Neural crest cell (in vitro differentiated cells): ENCODE measurements at regions not wholly inside any gene's neighbourhood (a gene's known extent, or its start where the extent isn't known, plus 50 kb on each side); places are given as distances from the start of the nearest gene placed in this dataset.

Source experiments
- DNase-seq: peaks from one replicate; pipeline ENCODE4 v3.0.0; 2021; ENCODE audit warnings: low read depth, mixed read lengths, low spot score
- H3K27ac Mint-ChIP-seq: one replicate; pipeline ENCODE4 v1.8.0; 2021; ENCODE audit warnings: mild to moderate bottlenecking, mixed read lengths; ENCODE audit not compliant: unreplicated experiment
- H3K27me3 Mint-ChIP-seq: 2 replicates; pipeline ENCODE4 v1.8.0; 2021; ENCODE audit warnings: low read depth, mild to moderate bottlenecking, mixed read lengths
- H3K36me3 Mint-ChIP-seq: 2 replicates; pipeline ENCODE4 v1.8.0; 2021; ENCODE audit warnings: low read depth, mild to moderate bottlenecking, mixed read lengths
- H3K4me1 Mint-ChIP-seq: 2 replicates; pipeline ENCODE4 v1.8.0; 2021; ENCODE audit warnings: mixed read lengths
- H3K4me3 Mint-ChIP-seq: one replicate; pipeline ENCODE4 v1.8.0; 2021; ENCODE audit warnings: mild to moderate bottlenecking, mixed read lengths
- H3K9me3 Mint-ChIP-seq: 2 replicates; pipeline ENCODE4 v1.8.0; 2021; ENCODE audit warnings: mixed read lengths
- TF ChIP-seq, protein P1 (sequence below): fragments of 200-600 bp; sonication (generic); conservative IDR thresholded peaks from 2 replicates; pipeline ENCODE4 v1.5.0; 2021; ENCODE audit warnings: antibody characterized with exemption, mild to moderate bottlenecking

DNA sequence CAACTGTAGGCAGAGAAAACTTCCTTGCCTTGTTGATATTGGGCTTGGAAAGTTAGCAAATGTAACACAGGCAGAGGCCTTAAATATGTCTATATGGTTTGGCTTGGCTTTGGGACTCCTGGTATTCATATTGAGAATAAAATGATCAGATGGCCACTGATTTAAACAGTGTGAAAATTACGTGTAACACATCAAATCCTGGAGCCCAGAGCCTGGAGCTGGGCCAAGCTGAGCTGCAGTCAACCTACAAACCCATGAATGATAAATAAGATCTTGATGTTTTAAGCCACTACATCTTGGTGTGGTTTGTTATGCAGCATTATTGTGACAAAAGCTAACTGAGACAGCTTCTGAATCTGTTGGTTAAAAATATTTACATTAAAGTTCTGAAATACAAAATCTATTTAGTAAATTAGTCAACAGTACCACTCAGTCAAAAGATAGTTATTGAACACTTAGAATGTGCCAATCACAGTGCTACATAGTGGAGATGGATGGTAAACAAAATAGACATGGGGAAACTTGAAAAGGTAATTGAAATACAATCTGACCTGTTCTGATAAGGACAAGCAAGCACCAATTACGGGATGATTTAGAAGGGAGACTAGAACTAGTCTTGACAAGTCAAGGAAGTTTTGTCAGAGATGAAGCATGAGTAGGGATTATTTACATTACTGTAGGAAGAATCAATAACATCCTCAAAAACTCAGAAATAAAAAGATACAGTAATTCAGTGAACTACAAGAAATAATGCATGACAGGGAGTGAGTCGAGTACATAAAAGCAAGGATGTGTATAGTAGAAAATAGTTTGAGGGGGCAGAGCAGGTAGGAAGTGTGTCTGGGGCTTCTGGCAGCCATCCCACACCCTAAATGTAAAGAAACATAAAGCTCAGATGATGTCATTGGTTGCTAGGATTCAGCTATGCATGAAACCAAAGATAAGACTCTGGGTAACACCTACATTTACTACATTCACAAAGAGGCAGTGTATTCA is 157.7 kb downstream of the HNMT start:
- DNase-seq: no peak
- Mint-ChIP-seq H3K4me3 (no peak overlapping the region), H3K27me3 (no peaks in the 10 kb centered on the region), H3K36me3 (no peaks in the 10 kb centered on the region), H3K9me3 (no peaks in the 10 kb centered on the region), H3K27ac (no peak overlapping the region), H3K4me1 (peaks cover 5% of the 10 kb centered on the region)
- TF ChIP-seq, protein P1, sequence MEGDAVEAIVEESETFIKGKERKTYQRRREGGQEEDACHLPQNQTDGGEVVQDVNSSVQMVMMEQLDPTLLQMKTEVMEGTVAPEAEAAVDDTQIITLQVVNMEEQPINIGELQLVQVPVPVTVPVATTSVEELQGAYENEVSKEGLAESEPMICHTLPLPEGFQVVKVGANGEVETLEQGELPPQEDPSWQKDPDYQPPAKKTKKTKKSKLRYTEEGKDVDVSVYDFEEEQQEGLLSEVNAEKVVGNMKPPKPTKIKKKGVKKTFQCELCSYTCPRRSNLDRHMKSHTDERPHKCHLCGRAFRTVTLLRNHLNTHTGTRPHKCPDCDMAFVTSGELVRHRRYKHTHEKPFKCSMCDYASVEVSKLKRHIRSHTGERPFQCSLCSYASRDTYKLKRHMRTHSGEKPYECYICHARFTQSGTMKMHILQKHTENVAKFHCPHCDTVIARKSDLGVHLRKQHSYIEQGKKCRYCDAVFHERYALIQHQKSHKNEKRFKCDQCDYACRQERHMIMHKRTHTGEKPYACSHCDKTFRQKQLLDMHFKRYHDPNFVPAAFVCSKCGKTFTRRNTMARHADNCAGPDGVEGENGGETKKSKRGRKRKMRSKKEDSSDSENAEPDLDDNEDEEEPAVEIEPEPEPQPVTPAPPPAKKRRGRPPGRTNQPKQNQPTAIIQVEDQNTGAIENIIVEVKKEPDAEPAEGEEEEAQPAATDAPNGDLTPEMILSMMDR: no peak

DNA sequence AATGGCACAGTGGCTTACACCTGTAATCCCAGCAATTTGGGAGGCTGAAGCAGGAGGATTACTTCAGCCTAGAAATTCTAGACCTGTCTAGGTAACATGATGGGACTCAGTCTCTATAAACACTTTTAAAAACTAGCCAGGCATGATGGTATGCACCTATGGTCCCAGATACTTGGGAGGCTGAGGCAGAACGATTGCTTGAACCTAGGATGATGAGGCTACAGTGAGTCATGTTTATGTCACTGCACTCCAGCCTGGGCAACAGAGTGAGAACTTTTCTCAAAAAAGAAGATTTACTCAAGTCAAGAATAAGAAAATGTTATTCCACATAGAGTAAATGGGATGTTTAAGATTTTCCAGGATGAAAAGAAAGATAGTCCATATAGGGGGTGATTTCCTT is 158.6 kb downstream of the HNMT start:
- no peaks in the 10 kb centered on the region for H3K36me3 Mint-ChIP-seq
- no peak overlapping the region for H3K4me3 Mint-ChIP-seq

DNA sequence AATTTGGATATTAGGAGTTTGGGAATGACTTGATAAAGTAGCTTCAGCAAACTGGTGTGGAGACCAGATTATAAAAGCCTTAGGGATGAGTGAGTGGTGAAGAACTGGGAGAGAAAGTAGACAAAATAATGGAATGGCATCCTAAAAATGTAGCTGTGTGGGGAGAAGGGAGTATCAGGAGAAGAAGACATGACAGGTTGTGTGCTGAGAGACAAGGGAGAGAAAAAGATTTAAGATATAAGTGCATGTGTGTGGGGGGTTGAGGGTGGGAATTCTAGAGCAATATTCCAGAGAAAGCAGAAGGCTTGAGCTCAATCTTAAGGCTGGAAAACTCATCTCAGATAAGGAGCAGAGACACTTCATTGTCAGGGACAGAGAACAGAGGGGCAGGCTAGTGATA is 159.5 kb downstream of the HNMT start:
- H3K36me3 Mint-ChIP-seq: no peaks in the 10 kb centered on the region
- H3K27me3 Mint-ChIP-seq: no peaks in the 10 kb centered on the region
- H3K4me1 Mint-ChIP-seq: peaks cover 5% of the 10 kb centered on the region
- DNase-seq: no peak
- H3K4me3 Mint-ChIP-seq: no peak overlapping the region
- no peaks in the 10 kb centered on the region for H3K9me3 Mint-ChIP-seq
- TF ChIP-seq, protein P1: no peak
- H3K27ac Mint-ChIP-seq: no peak overlapping the region

More for the DNA sequence above, 158.6 kb downstream of the HNMT start:
- no peaks in the 10 kb centered on the region for H3K9me3 Mint-ChIP-seq
- peaks cover 5% of the 10 kb centered on the region for H3K4me1 Mint-ChIP-seq
- DNase-seq: no peak
- H3K27me3 Mint-ChIP-seq: no peaks in the 10 kb centered on the region
- H3K27ac Mint-ChIP-seq: no peak overlapping the region
- TF ChIP-seq, protein P1: no peak

DNA sequence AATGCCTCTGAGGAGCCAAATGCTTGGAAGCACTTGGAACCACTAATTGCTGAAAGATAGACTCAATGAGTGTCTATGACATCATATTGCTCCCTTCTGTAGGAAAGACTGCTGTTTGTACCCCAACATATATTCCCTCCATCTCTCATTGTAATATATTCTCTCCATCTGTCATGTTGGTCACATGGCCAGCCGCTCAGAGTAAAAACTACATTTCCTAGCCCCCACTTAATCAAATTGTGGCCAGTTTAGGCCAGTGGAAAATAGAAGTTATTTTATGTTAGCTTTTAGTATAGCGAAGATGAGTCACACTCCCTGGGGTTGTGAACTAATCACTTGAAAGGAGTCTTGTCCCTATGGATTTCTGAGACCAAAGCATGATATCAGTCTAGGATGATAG is 160.2 kb downstream of the HNMT start:
- no peaks in the 10 kb centered on the region for H3K36me3 Mint-ChIP-seq
- TF ChIP-seq, protein P1: no peak
- no peaks in the 10 kb centered on the region for H3K27me3 Mint-ChIP-seq
- H3K27ac Mint-ChIP-seq: no peak overlapping the region
- H3K9me3 Mint-ChIP-seq: no peaks in the 10 kb centered on the region
- H3K4me1 Mint-ChIP-seq: peaks cover 5% of the 10 kb centered on the region
- DNase-seq: no peak
- H3K4me3 Mint-ChIP-seq: no peak overlapping the region

DNA sequence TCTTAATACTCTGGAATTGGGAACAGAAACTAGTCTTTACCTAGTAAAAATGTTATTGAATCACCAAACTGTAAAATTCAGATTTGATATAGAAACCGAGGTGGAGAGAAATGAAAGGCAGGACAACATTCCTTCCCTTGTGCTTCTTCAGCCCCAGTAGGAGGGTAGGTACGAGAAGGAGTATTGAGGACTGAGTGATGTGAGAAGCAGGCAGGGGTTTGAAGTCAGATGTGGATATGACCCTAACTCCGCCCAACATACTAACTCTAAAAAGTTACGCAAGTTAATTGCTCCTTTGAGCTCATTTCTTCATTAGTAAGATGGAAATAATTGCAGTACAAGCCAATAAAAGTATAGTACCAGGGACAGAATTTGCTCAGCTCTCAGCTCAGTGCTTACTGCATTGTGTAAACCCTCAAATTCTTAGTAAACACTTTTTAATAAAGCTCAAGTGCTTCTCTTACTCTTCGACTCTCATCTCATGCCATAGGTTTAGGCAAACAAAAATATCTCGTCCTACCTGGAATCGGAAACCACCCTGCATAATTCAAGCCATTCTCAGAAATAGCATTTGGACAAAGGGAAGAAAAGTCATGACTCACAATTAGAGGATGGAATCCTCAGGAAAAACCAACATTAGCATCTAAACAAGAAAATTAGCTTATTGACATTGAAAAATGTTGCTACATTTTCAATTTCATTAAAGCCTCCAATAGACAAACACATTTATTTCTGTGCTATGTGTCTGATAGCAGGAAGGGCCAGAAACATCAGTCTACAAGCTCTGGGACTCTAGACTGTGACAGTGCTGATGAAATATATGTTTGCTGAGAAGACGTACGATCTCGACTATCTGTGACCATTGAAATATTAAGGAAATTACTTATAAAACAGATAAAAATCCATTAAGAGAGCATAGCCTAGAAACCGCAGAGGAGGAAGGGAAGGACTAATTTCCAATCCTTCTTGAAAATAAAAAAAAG is 161.3 kb downstream of the HNMT start:
- H3K36me3 Mint-ChIP-seq: no peaks in the 10 kb centered on the region
- H3K27ac Mint-ChIP-seq: no peak overlapping the region
- peaks cover 5% of the 10 kb centered on the region for H3K4me1 Mint-ChIP-seq
- DNase-seq: no peak
- no peaks in the 10 kb centered on the region for H3K9me3 Mint-ChIP-seq
- TF ChIP-seq, protein P1: no peak
- H3K27me3 Mint-ChIP-seq: no peaks in the 10 kb centered on the region
- no peak overlapping the region for H3K4me3 Mint-ChIP-seq
